NOMO-1 treated with dmso at 0.1 percent for 144 hours (cell line): ENCODE measurements at regions not wholly inside any gene's neighbourhood (a gene's known extent, or its start where the extent isn't known, plus 50 kb on each side); places are given as distances from the start of the nearest gene placed in this dataset.

ENCODE experiments used
- DNase-seq: peaks from one replicate; lab custom pipeline; 2025; ENCODE audit not compliant: unreplicated experiment; lab: John Stamatoyannopoulos, UW

- no peak for DNase-seq
These were observed 421.0 kb downstream of the DYNC2H1 start for GRCh38 chr11:103530257-103530656.

GRCh38 chr11:103532133-103532788 lies 423.0 kb downstream of the DYNC2H1 start:
- DNase-seq = no peak

GRCh38 chr11:103534191-103534590 lies 425.0 kb downstream of the DYNC2H1 start:
- DNase-seq = no peak

GRCh38 chr11:103534959-103535358 lies 425.7 kb downstream of the DYNC2H1 start:
- no peak for DNase-seq

GRCh38 chr11:103536335-103536722 lies 427.1 kb downstream of the DYNC2H1 start:
- no peak for DNase-seq

- DNase-seq = no peak
These were observed 428.8 kb downstream of the DYNC2H1 start for GRCh38 chr11:103537904-103538502.

GRCh38 chr11:103539166-103539565 lies 429.9 kb downstream of the DYNC2H1 start:
- DNase-seq = no peak

- no peak for DNase-seq
These were observed 432.1 kb downstream of the DYNC2H1 start for GRCh38 chr11:103541186-103541795.

- DNase-seq = no peak
These were observed 433.6 kb downstream of the DYNC2H1 start for GRCh38 chr11:103542851-103543250.

GRCh38 chr11:103543456-103543855 lies 434.2 kb downstream of the DYNC2H1 start:
- DNase-seq = no peak

- no peak for DNase-seq
These were observed 435.6 kb downstream of the DYNC2H1 start for GRCh38 chr11:103544874-103545273.

GRCh38 chr11:103545551-103545950 lies 436.3 kb downstream of the DYNC2H1 start:
- no peak for DNase-seq

GRCh38 chr11:103546236-103546635 lies 437.0 kb downstream of the DYNC2H1 start:
- DNase-seq = no peak

- no peak for DNase-seq
These were observed 437.8 kb downstream of the DYNC2H1 start for GRCh38 chr11:103547024-103547423.

- no peak for DNase-seq
These were observed 438.5 kb downstream of the DYNC2H1 start for GRCh38 chr11:103547691-103548090.

GRCh38 chr11:103548838-103549237 lies 439.6 kb downstream of the DYNC2H1 start:
- no peak for DNase-seq

GRCh38 chr11:103550811-103551210 lies 441.6 kb downstream of the DYNC2H1 start:
- DNase-seq = no peak

GRCh38 chr11:103552086-103552485 lies 442.9 kb downstream of the DYNC2H1 start:
- DNase-seq = no peak

GRCh38 chr11:103556171-103556570 lies 446.9 kb downstream of the DYNC2H1 start:
- no peak for DNase-seq

- no peak for DNase-seq
These were observed 456.9 kb downstream of the DYNC2H1 start for GRCh38 chr11:103566116-103566515.

- DNase-seq = no peak
These were observed 454.7 kb upstream of the DDI1 start for GRCh38 chr11:103581760-103582159.

- no peak for DNase-seq
These were observed 454.0 kb upstream of the DDI1 start for GRCh38 chr11:103582351-103582909.
